ENCODE measurements at regions not wholly inside any gene's neighbourhood (a gene's known extent, or its start where the extent isn't known, plus 50 kb on each side); places are given as distances from the start of the nearest gene placed in this dataset.

DNA sequence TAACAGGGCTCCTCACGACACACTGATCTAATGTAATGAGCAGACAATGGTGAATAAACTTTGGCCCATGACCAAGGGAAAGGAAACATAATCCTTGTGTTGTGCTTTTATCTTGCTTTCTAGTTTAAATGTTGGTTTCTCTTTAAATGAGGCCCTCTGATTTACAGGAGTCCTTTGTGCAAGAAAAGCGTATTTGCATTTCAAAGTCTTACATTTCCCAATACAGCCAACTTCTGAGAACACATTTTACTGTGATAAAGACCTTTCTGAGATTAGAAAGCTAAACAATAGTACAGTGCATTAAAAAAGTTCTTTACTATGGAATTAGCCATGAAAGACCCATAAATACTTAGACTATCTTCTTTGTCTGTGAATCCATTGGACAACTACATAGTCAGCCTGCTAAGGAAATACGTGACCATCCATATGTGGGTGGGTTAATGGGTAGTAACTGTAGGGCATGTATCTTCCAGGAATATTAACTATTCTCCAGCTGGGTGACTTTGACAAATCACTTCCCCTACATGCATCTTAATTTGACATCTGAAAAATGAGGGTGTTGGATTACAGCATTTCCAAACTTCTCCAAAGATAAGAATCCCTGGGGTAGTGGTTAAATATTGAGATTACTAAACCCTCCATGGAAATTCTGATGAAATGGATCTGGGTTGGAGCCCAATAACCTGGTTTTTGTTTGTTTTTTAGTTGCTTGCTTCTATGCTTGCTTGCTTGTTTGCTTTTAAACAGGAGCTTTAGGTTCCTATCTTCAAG, 50.3 kb upstream of the USP1 start (continued):
- TF ChIP-seq HNF1A (IDR thresholded peaks at IDR 0.05; ENCODE audit: low read depth) (peak; percentile 26; the same call in 1 of the 2 replicates), HNF1A (CRISPR knock-in tag; IDR thresholded peaks at IDR 0.05; ENCODE audit: borderline replicate concordance) (no peak; the same call in 1 of the 2 replicates), SOX6 (IDR thresholded peaks at IDR 0.05) (no peak), SOX6 (CRISPR knock-in tag; IDR thresholded peaks at IDR 0.05) (peak; percentile 90), ZGPAT (CRISPR knock-in tag; IDR thresholded peaks at IDR 0.05) (0 out of 2 replicates have a peak, but pooled peaks have one; percentile 34), FOXA1 (IDR thresholded peaks at IDR 0.05) (no peak), FOXA1 (CRISPR knock-in tag; IDR thresholded peaks at IDR 0.05) (peak; percentile 57), SIX1 (CRISPR knock-in tag; IDR thresholded peaks at IDR 0.05; ENCODE audit: borderline replicate concordance) (peak; percentile 86), MBD4 (IDR thresholded peaks at IDR 0.05; ENCODE audit: borderline replicate concordance, low read length) (0 out of 2 replicates have a peak, but pooled peaks have one; percentile 44), BCL6 (CRISPR knock-in tag; IDR thresholded peaks at IDR 0.05) (peak; percentile 90), ZFP36 (IDR thresholded peaks at IDR 0.05; ENCODE audit: borderline replicate concordance, low read depth, low read length, partially characterized antibody) (no peak), FOXP1 (IDR thresholded peaks at IDR 0.05) (no peak), FOXP1 (CRISPR knock-in tag; IDR thresholded peaks at IDR 0.05) (peak; percentile 68; the same call in 1 of the 2 replicates), HOXA5 (CRISPR knock-in tag; IDR thresholded peaks at IDR 0.05) (peak; percentile 56; the same call in 1 of the 2 replicates), ATRX (CRISPR knock-in tag; IDR thresholded peaks at IDR 0.05; ENCODE audit: borderline replicate concordance) (no peak), ZNF644 (CRISPR knock-in tag; IDR thresholded peaks at IDR 0.05; ENCODE audit: low read depth) (no peak; the same call in 1 of the 2 replicates), ZNF710 (CRISPR knock-in tag; IDR thresholded peaks at IDR 0.05; ENCODE audit: borderline replicate concordance) (peak; percentile 70; the same call in 1 of the 2 replicates), EP300 (IDR thresholded peaks at IDR 0.05; ENCODE audit: low read depth in 2 of 2, low read length in 2 of 2) (peak in 1 of 2 experiments; percentile 93; a peak in 2 of 4 replicates), EP300 (CRISPR knock-in tag; IDR thresholded peaks at IDR 0.05; ENCODE audit: borderline replicate concordance) (peak; percentile 57; the same call in 1 of the 2 replicates)
- TF ChIP-seq, protein P1, sequence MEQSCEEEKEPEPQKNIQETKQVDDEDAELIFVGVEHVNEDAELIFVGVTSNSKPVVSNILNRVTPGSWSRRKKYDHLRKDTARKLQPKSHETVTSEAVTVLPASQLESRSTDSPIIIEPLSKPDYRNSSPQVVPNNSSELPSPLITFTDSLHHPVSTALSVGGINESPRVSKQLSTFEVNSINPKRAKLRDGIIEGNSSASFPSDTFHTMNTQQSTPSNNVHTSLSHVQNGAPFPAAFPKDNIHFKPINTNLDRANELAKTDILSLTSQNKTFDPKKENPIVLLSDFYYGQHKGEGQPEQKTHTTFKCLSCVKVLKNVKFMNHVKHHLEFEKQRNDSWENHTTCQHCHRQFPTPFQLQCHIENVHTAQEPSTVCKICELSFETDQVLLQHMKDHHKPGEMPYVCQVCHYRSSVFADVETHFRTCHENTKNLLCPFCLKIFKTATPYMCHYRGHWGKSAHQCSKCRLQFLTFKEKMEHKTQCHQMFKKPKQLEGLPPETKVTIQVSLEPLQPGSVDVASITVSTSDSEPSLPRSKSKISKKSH (CRISPR knock-in tag; IDR thresholded peaks at IDR 0.05; ENCODE audit: borderline replicate concordance) = no peak
